Upper lobe of left lung (tissue), 4 donors: ENCODE measurements at regions not wholly inside any gene's neighbourhood (a gene's known extent, or its start where the extent isn't known, plus 50 kb on each side); places are given as distances from the start of the nearest gene placed in this dataset.

Source experiments
- CTCF ChIP-seq, 6 experiments: fragments of 450-650 bp in 4 of 6; fragments of 200-600 bp in 2 of 6; sonication (generic) in 2 of 6; IDR thresholded peaks; one replicate each; pipeline ENCODE4 v1.5.1; 2016 to 2019; ENCODE audit warnings: antibody characterized with exemption in 6 of 6
- POLR2A ChIP-seq, 4 donors: fragments of 450-650 bp; IDR thresholded peaks; one replicate each; pipeline ENCODE4 v1.5.1; 2016 to 2017; ENCODE audit warnings: antibody characterized with exemption in 4 of 4, mild to moderate bottlenecking in 2 of 4

- TF ChIP-seq POLR2A (IDR thresholded peaks at IDR 0.05): no peak
- TF ChIP-seq CTCF (IDR thresholded peaks at IDR 0.05): no peak
Measured at GRCh38 chr9:38134611-38135237, 65.7 kb upstream of the SHB start.
